Stromal cell of bone marrow (primary cell): ENCODE measurements at regions not wholly inside any gene's neighbourhood (a gene's known extent, or its start where the extent isn't known, plus 50 kb on each side); places are given as distances from the start of the nearest gene placed in this dataset.

Source experiments
- DNase-seq: peaks from one replicate; pipeline ENCODE4 v3.0.0-alpha.2; 2012; ENCODE audit warnings: low read depth

- DNase-seq, result no peak
Observed at GRCh38 chr18:41458376-41458775, 496.7 kb upstream of the PIK3C3 start.

GRCh38 chr18:41457765-41458326, 497.2 kb upstream of the PIK3C3 start:
- DNase-seq, result no peak

- no peak for DNase-seq
Observed at GRCh38 chr18:41456831-41457230, 498.2 kb upstream of the PIK3C3 start.

GRCh38 chr18:41449612-41450011, 505.4 kb upstream of the PIK3C3 start:
- DNase-seq, result no peak

- DNase-seq, result no peak
Observed at GRCh38 chr18:41444943-41445342, 510.1 kb upstream of the PIK3C3 start.

GRCh38 chr18:41436772-41437171, 518.3 kb upstream of the PIK3C3 start:
- DNase-seq, result no peak

- no peak for DNase-seq
Observed at GRCh38 chr18:41418598-41418997, 536.4 kb upstream of the PIK3C3 start.

- DNase-seq, result no peak
Observed at GRCh38 chr18:41416044-41416443, 539.0 kb upstream of the PIK3C3 start.

GRCh38 chr18:41410006-41410405, 545.0 kb upstream of the PIK3C3 start:
- DNase-seq, result no peak

- no peak for DNase-seq
Observed at GRCh38 chr18:41406834-41407233, 548.2 kb upstream of the PIK3C3 start.

GRCh38 chr18:41396861-41397260, 558.2 kb upstream of the PIK3C3 start:
- no peak for DNase-seq

- no peak for DNase-seq
Observed at GRCh38 chr18:41396211-41396610, 558.8 kb upstream of the PIK3C3 start.

GRCh38 chr18:41395695-41396094, 559.3 kb upstream of the PIK3C3 start:
- DNase-seq, result no peak

GRCh38 chr18:41391616-41392595, 563.1 kb upstream of the PIK3C3 start:
- DNase-seq, result peak; percentile 11

- no peak for DNase-seq
Observed at GRCh38 chr18:41390309-41390708, 564.7 kb upstream of the PIK3C3 start.

GRCh38 chr18:41378598-41378997, 576.4 kb upstream of the PIK3C3 start:
- peak; percentile 11 for DNase-seq

GRCh38 chr18:41373612-41374011, 581.4 kb upstream of the PIK3C3 start:
- DNase-seq, result no peak

GRCh38 chr18:41372046-41372665, 582.9 kb upstream of the PIK3C3 start:
- no peak for DNase-seq

- no peak for DNase-seq
Observed at GRCh38 chr18:41371156-41372045, 583.6 kb upstream of the PIK3C3 start.

- no peak for DNase-seq
Observed at GRCh38 chr18:41370740-41371139, 584.3 kb upstream of the PIK3C3 start.

- DNase-seq, result no peak
Observed at GRCh38 chr18:41357708-41358107, 597.3 kb upstream of the PIK3C3 start.
